Right atrium auricular region (tissue), 2 donors: ENCODE measurements at regions not wholly inside any gene's neighbourhood (a gene's known extent, or its start where the extent isn't known, plus 50 kb on each side); places are given as distances from the start of the nearest gene placed in this dataset.

Experiments used
- DNase-seq: peaks from one replicate; pipeline ENCODE4 v3.0.0-alpha.2; 2019; ENCODE audit warnings: low spot score
- H3K27ac ChIP-seq, 2 donors: fragments of 200-600 bp; sonication (generic); 1 replicate in 1 of 2; 2 replicates in 1 of 2; pipeline ENCODE4 v1.5.1; 2016 to 2019
- H3K27me3 ChIP-seq, 2 donors: fragments of 200-600 bp; sonication (generic); one replicate each; pipeline versions ENCODE4 v1.5.1 to v1.6.0; 2017 to 2019
- H3K36me3 ChIP-seq: fragments of 200-600 bp; sonication (generic); one replicate; pipeline ENCODE4 v1.5.1; 2016
- H3K4me1 ChIP-seq, 2 donors: fragments of 200-600 bp; sonication (generic); one replicate each; pipeline versions ENCODE4 v1.5.1 to v1.6.0; 2017 to 2019
- H3K4me3 ChIP-seq, 2 donors: fragments of 200-600 bp; sonication (generic); 1 replicate in 1 of 2; 2 replicates in 1 of 2; pipeline ENCODE4 v1.5.1; 2017 to 2019; ENCODE audit warnings: mild to moderate bottlenecking in 1 of 2, moderate library complexity in 1 of 2
- H3K9me3 ChIP-seq, 2 donors: fragments of 200-600 bp; sonication (generic); one replicate each; pipeline ENCODE4 v1.5.1; 2019
- TF ChIP-seq, protein P1 (sequence below), 2 donors: fragments of 200-600 bp; sonication (generic); IDR thresholded peaks; one replicate each; pipeline ENCODE4 v1.5.1; 2019; ENCODE audit warnings: antibody characterized with exemption in 2 of 2

DNA sequence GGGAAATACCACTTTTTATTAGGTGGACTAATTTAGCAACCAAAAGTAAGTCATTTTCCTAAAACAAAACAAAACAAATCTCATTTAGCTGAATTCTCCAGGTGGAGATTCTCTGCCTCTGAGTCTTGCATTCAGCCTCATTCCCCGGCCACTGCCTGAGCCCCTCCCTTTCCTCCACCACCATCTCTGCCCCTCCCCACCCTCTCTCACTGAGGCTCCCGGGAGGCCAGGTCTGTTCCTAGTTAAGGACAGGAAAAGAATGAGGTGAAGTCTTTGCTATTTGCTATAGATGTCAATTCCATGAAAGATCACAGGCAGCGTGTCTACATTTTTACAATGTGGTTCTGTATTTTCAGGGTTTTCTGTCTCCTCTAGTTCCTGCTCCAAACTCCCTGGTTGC, 83.0 kb upstream of the SOX11 start:
- no peak overlapping the region for H3K4me3 ChIP-seq
- TF ChIP-seq, protein P1, sequence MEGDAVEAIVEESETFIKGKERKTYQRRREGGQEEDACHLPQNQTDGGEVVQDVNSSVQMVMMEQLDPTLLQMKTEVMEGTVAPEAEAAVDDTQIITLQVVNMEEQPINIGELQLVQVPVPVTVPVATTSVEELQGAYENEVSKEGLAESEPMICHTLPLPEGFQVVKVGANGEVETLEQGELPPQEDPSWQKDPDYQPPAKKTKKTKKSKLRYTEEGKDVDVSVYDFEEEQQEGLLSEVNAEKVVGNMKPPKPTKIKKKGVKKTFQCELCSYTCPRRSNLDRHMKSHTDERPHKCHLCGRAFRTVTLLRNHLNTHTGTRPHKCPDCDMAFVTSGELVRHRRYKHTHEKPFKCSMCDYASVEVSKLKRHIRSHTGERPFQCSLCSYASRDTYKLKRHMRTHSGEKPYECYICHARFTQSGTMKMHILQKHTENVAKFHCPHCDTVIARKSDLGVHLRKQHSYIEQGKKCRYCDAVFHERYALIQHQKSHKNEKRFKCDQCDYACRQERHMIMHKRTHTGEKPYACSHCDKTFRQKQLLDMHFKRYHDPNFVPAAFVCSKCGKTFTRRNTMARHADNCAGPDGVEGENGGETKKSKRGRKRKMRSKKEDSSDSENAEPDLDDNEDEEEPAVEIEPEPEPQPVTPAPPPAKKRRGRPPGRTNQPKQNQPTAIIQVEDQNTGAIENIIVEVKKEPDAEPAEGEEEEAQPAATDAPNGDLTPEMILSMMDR (IDR thresholded peaks at IDR 0.05): no peak
- DNase-seq: no peak
- no peak overlapping the region for H3K27ac ChIP-seq
- H3K4me1 ChIP-seq: no peaks in the 10 kb centered on the region
- no peaks in the 10 kb centered on the region for H3K27me3 ChIP-seq
- H3K9me3 ChIP-seq: no peaks in the 10 kb centered on the region
- no peaks in the 10 kb centered on the region for H3K36me3 ChIP-seq

DNA sequence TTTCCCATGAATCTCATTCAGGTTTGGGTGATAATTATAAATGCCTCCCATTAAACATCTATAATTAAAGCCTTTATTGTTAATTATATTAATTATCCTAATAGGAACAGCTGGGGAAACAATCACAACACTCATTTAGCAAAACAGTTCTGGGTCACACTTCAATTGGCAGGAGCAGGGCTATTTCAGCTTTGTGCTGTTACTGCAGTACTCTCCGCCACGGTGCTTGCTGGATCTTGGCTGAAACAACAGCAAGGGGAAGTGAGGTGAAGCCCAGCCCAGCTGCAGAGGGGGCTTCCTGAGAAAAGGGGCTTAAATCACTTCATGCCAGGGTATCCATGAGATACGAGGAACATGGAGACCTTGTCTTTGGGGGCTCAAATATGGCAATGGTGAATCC, 79.5 kb upstream of the SOX11 start:
- TF ChIP-seq, protein P1 (IDR thresholded peaks at IDR 0.05): no peak
- Histone ChIP-seq H3K27me3 (no peaks in the 10 kb centered on the region), H3K4me1 (no peaks in the 10 kb centered on the region), H3K27ac (no peak overlapping the region), H3K4me3 (no peak overlapping the region), H3K36me3 (no peaks in the 10 kb centered on the region), H3K9me3 (no peaks in the 10 kb centered on the region)
- DNase-seq: no peak

DNA sequence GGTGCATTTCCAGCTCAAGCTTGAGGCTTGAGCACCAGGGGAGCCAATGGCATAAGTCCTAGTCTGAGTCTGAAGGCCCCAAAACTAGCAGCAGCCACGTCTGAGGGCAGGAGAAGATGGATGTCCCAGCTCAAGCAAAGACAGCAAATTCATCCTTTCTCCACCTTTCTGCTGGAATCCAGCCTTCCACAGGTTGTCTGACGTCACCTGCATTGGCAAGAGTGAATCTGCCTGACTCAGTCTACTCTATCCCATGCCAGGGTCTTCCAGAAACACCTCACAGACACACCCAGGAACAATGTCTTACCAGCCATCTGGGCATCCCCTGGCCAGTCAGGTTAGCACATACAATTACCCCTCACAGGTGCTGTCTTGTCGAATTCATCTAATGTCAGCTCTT, 76.2 kb upstream of the SOX11 start:
- H3K4me1 ChIP-seq: no peaks in the 10 kb centered on the region
- no peaks in the 10 kb centered on the region for H3K27me3 ChIP-seq
- no peaks in the 10 kb centered on the region for H3K9me3 ChIP-seq
- H3K4me3 ChIP-seq: no peak overlapping the region
- no peak for DNase-seq
- no peaks in the 10 kb centered on the region for H3K36me3 ChIP-seq
- TF ChIP-seq, protein P1 (IDR thresholded peaks at IDR 0.05): no peak
- no peak overlapping the region for H3K27ac ChIP-seq

DNA sequence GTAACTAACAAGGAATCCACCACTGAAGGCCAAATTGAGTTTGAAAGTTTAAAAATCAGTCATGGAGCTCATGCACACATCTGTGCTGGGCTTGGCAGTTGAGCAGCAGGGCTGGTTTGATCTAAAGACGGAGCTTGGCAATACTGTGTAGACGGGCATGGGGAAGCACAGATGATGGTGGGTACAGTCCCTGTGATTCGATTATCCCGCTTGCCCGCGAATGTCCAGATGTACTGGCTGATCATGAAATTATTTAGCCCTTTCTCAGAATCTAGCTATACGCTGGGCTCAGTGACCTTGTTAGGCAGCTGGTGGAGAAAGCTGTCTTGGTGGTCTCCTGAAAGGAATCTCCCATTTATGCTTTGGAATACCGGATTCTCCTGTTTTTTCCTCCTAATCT, 74.8 kb upstream of the SOX11 start:
- no peak overlapping the region for H3K27ac ChIP-seq
- TF ChIP-seq, protein P1 (IDR thresholded peaks at IDR 0.05): no peak
- H3K4me1 ChIP-seq: no peaks in the 10 kb centered on the region
- no peaks in the 10 kb centered on the region for H3K27me3 ChIP-seq
- no peak overlapping the region for H3K4me3 ChIP-seq
- no peaks in the 10 kb centered on the region for H3K36me3 ChIP-seq
- H3K9me3 ChIP-seq: no peaks in the 10 kb centered on the region
- DNase-seq: no peak

DNA sequence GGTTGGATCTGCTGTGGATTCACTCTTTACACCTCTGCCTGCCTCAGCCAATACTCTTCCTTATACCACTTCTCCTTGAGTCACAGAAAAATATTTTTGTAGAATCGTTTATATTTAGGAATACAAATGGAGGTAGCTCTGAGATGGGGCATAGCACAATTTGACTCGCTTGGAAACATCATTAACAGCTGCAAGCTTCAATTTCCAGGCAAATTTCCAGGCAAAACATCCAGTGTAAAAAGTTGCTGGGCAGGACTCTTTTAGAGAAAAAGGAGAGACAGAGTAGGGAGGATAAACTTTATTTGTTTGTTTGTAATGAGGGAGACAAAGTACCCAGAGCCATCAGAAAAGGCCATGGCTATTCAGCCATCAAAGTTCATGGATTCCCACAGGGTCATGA, 74.4 kb upstream of the SOX11 start:
- TF ChIP-seq, protein P1 (IDR thresholded peaks at IDR 0.05): no peak
- Histone ChIP-seq H3K27me3 (no peaks in the 10 kb centered on the region), H3K9me3 (no peaks in the 10 kb centered on the region), H3K36me3 (no peaks in the 10 kb centered on the region), H3K4me3 (no peak overlapping the region), H3K4me1 (no peaks in the 10 kb centered on the region), H3K27ac (no peak overlapping the region)
- no peak for DNase-seq

DNA sequence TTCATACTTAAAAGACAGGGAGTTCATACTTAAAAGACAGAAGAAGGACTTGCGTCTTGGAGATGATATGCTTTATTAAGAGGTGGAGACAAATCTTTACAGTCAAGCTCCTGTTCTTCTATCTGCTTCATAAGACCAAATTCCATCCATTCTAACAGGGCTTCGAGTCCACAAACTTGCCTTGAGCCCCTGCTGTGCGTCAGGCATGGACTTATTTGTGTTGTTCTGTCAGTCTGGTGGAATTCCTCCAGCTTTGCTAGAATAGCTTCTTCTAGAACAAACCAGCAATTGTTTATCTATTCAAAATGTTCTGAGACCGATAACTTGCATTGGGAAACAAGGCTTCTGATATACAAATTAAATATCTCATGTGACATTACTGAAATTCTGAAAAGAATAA, 73.9 kb upstream of the SOX11 start:
- no peak overlapping the region for H3K27ac ChIP-seq
- no peaks in the 10 kb centered on the region for H3K9me3 ChIP-seq
- TF ChIP-seq, protein P1 (IDR thresholded peaks at IDR 0.05): no peak
- H3K36me3 ChIP-seq: no peaks in the 10 kb centered on the region
- H3K4me3 ChIP-seq: no peak overlapping the region
- DNase-seq: no peak
- no peaks in the 10 kb centered on the region for H3K27me3 ChIP-seq
- H3K4me1 ChIP-seq: no peaks in the 10 kb centered on the region
